Activated CD4-positive, CD25-positive, alpha-beta regulatory T cell treated with anti-CD3 and anti-CD28 coated beads, Interleukin-2, amount 50 U/mL, for 16 hours (primary cell): ENCODE measurements at regions not wholly inside any gene's neighbourhood (a gene's known extent, or its start where the extent isn't known, plus 50 kb on each side); places are given as distances from the start of the nearest gene placed in this dataset.

ENCODE experiments used
- DNase-seq: peaks from one replicate; pipeline ENCODE4 v3.0.0-alpha.2; 2020; ENCODE audit warnings: low read depth, low spot score

GRCh38 chr17:73952480-73953205 is 250.8 kb upstream of the RPL38 start:
- DNase-seq = no peak

GRCh38 chr17:73953206-73954033 is 250.1 kb upstream of the RPL38 start:
- DNase-seq = no peak

- DNase-seq = no peak
Observed at GRCh38 chr17:73954951-73955350, 248.5 kb upstream of the RPL38 start.

GRCh38 chr17:73955616-73956015 is 247.9 kb upstream of the RPL38 start:
- no peak for DNase-seq

GRCh38 chr17:73956169-73956568 is 247.3 kb upstream of the RPL38 start:
- DNase-seq = no peak

GRCh38 chr17:73956595-73957465 is 246.6 kb upstream of the RPL38 start:
- no peak for DNase-seq

- no peak for DNase-seq
Observed at GRCh38 chr17:73957564-73957963, 245.9 kb upstream of the RPL38 start.

GRCh38 chr17:73958453-73958852 is 245.0 kb upstream of the RPL38 start:
- DNase-seq = no peak

- DNase-seq = no peak
Observed at GRCh38 chr17:73960469-73960868, 243.0 kb upstream of the RPL38 start.

GRCh38 chr17:73962308-73962707 is 241.2 kb upstream of the RPL38 start:
- no peak for DNase-seq

- no peak for DNase-seq
Observed at GRCh38 chr17:73968680-73969079, 234.8 kb upstream of the RPL38 start.

- no peak for DNase-seq
Observed at GRCh38 chr17:73969956-73970355, 233.5 kb upstream of the RPL38 start.

GRCh38 chr17:73971127-73971526 is 232.4 kb upstream of the RPL38 start:
- no peak for DNase-seq

GRCh38 chr17:73972056-73972455 is 231.4 kb upstream of the RPL38 start:
- DNase-seq = no peak

GRCh38 chr17:73972901-73973300 is 230.6 kb upstream of the RPL38 start:
- no peak for DNase-seq

GRCh38 chr17:73973586-73974409 is 229.7 kb upstream of the RPL38 start:
- DNase-seq = no peak

GRCh38 chr17:73974536-73974935 is 228.9 kb upstream of the RPL38 start:
- DNase-seq = no peak

GRCh38 chr17:73976147-73976546 is 227.3 kb upstream of the RPL38 start:
- no peak for DNase-seq

- no peak for DNase-seq
Observed at GRCh38 chr17:73976676-73977521, 226.6 kb upstream of the RPL38 start.

GRCh38 chr17:73980517-73980916 is 223.0 kb upstream of the RPL38 start:
- no peak for DNase-seq
